ENCODE measurements at regions not wholly inside any gene's neighbourhood (a gene's known extent, or its start where the extent isn't known, plus 50 kb on each side); places are given as distances from the start of the nearest gene placed in this dataset.

GRCh38 chr15:58329211-58329610 is 102.6 kb upstream of the LIPC start:
- H3K27ac ChIP-seq (ENCODE audit: low read depth, low read length, poor library complexity, severe bottlenecking), result no peak overlapping the region
- no peak for TF ChIP-seq CTCF (IDR thresholded peaks at IDR 0.05; ENCODE audit: low read length)
- no peak for TF ChIP-seq EZH2 (IDR thresholded peaks at IDR 0.05; ENCODE audit: borderline replicate concordance, low read length)
- H3K9me2 ChIP-seq (ENCODE audit: low read depth, low read length), result no peaks in the 10 kb centered on the region
- no peak overlapping the region for H3K4me3 ChIP-seq (ENCODE audit: low read depth, low read length, poor library complexity, severe bottlenecking)
- H3K27me3 ChIP-seq (ENCODE audit: insufficient read depth, low read length), result no peaks in the 10 kb centered on the region
- H3F3A ChIP-seq (ENCODE audit: insufficient read depth, low read length), result no peaks in the 10 kb centered on the region
- H3K79me2 ChIP-seq (ENCODE audit: insufficient read depth, low read length), result no peaks in the 10 kb centered on the region
- no peaks in the 10 kb centered on the region for H3K36me3 ChIP-seq (ENCODE audit: insufficient read depth, low read length)
- H3K4me1 ChIP-seq (ENCODE audit: insufficient read depth, low read length, severe bottlenecking), result peaks cover 24% of the 10 kb centered on the region
- H3K9me3 ChIP-seq (ENCODE audit: low read length), result peaks cover 6% of the 10 kb centered on the region; the same call in 1 of the 2 replicates
- no peak overlapping the region for H2AFZ ChIP-seq (ENCODE audit: low read length)
- no peaks in the 10 kb centered on the region for H4K20me1 ChIP-seq (ENCODE audit: insufficient read depth, low read length)
- no peak overlapping the region for H3K4me2 ChIP-seq (ENCODE audit: low read length)
- no peak overlapping the region for H3K9ac ChIP-seq (ENCODE audit: low read length)

- no peak overlapping the region for H2AFZ ChIP-seq (ENCODE audit: low read length)
- no peak for TF ChIP-seq CTCF (IDR thresholded peaks at IDR 0.05; ENCODE audit: low read length)
- no peak for TF ChIP-seq EZH2 (IDR thresholded peaks at IDR 0.05; ENCODE audit: borderline replicate concordance, low read length)
- H3K4me2 ChIP-seq (ENCODE audit: low read length), result no peak overlapping the region
Observed at GRCh38 chr15:58329781-58330671, 101.8 kb upstream of the LIPC start.

GRCh38 chr15:58330741-58331559 is 100.8 kb upstream of the LIPC start:
- H3K4me3 ChIP-seq (ENCODE audit: low read depth, low read length, poor library complexity, severe bottlenecking), result no peak overlapping the region
- H3K27ac ChIP-seq (ENCODE audit: low read depth, low read length, poor library complexity, severe bottlenecking), result no peak overlapping the region
- no peak overlapping the region for H2AFZ ChIP-seq (ENCODE audit: low read length)

More at GRCh38 chr15:58329781-58330671, 101.8 kb upstream of the LIPC start:
- Histone ChIP-seq H3K9ac (ENCODE audit: low read length) (no peak overlapping the region), H3F3A (ENCODE audit: insufficient read depth, low read length) (no peaks in the 10 kb centered on the region), H3K79me2 (ENCODE audit: insufficient read depth, low read length) (no peaks in the 10 kb centered on the region), H3K9me3 (ENCODE audit: low read length) (peaks cover 6% of the 10 kb centered on the region; the same call in 1 of the 2 replicates), H3K4me1 (ENCODE audit: insufficient read depth, low read length, severe bottlenecking) (peaks cover 24% of the 10 kb centered on the region), H3K27ac (ENCODE audit: low read depth, low read length, poor library complexity, severe bottlenecking) (no peak overlapping the region), H3K27me3 (ENCODE audit: insufficient read depth, low read length) (no peaks in the 10 kb centered on the region), H3K36me3 (ENCODE audit: insufficient read depth, low read length) (no peaks in the 10 kb centered on the region), H4K20me1 (ENCODE audit: insufficient read depth, low read length) (no peaks in the 10 kb centered on the region), H3K9me2 (ENCODE audit: low read depth, low read length) (no peaks in the 10 kb centered on the region), H3K4me3 (ENCODE audit: low read depth, low read length, poor library complexity, severe bottlenecking) (no peak overlapping the region)

More at GRCh38 chr15:58330741-58331559, 100.8 kb upstream of the LIPC start:
- peaks cover 6% of the 10 kb centered on the region; the same call in 1 of the 2 replicates for H3K9me3 ChIP-seq (ENCODE audit: low read length)
- no peaks in the 10 kb centered on the region for H3F3A ChIP-seq (ENCODE audit: insufficient read depth, low read length)
- H3K4me1 ChIP-seq (ENCODE audit: insufficient read depth, low read length, severe bottlenecking), result peaks cover 26% of the 10 kb centered on the region
- no peaks in the 10 kb centered on the region for H3K79me2 ChIP-seq (ENCODE audit: insufficient read depth, low read length)
- H3K4me2 ChIP-seq (ENCODE audit: low read length), result peak overlapping the region; percentile 58; the same call in 1 of the 2 replicates
- TF ChIP-seq CTCF (IDR thresholded peaks at IDR 0.05; ENCODE audit: low read length) (no peak), EZH2 (IDR thresholded peaks at IDR 0.05; ENCODE audit: borderline replicate concordance, low read length) (no peak)
- H3K9ac ChIP-seq (ENCODE audit: low read length), result no peak overlapping the region
- no peaks in the 10 kb centered on the region for H3K36me3 ChIP-seq (ENCODE audit: insufficient read depth, low read length)
- H3K9me2 ChIP-seq (ENCODE audit: low read depth, low read length), result no peaks in the 10 kb centered on the region
- no peaks in the 10 kb centered on the region for H3K27me3 ChIP-seq (ENCODE audit: insufficient read depth, low read length)
- no peaks in the 10 kb centered on the region for H4K20me1 ChIP-seq (ENCODE audit: insufficient read depth, low read length)
